HG03159 (cell line): ENCODE measurements at regions not wholly inside any gene's neighbourhood (a gene's known extent, or its start where the extent isn't known, plus 50 kb on each side); places are given as distances from the start of the nearest gene placed in this dataset.
A peak's percentile ranks its signal among the peaks of the same experiment; 100 is the strongest.
"Not testable (repeated sequence)": the region's sequence is repeated elsewhere in the genome, so short reads cannot be mapped to it uniquely, and the experiment has no call there.

Experiments used
- ATAC-seq: cut with Tn5 transposase; IDR thresholded peaks from one replicate; pipeline ENCODE4 v1.9.1; 2021; ENCODE audit warnings: mild to moderate bottlenecking, moderate library complexity; ENCODE audit not compliant: unreplicated experiment

DNA sequence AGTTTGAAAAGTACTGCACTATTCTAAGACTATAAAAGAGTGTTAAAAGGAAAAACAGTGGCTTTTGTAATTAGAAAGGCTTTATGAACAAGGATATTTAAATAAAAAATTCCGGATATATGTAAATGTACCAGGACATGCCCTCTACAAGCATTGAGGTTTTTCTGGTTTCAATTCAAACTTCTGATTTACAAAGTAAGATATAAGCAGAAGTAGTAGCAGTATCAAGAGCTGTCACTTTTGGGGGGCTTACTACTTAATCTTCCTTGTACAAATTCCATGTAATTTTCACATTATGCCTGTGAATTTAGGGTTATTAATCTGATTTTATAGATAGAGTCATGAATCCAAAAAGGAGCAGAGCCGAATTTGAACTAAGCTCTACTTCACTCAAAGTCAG is 170.3 kb upstream of the ATP2B1 start:
- ATAC-seq: no peak

DNA sequence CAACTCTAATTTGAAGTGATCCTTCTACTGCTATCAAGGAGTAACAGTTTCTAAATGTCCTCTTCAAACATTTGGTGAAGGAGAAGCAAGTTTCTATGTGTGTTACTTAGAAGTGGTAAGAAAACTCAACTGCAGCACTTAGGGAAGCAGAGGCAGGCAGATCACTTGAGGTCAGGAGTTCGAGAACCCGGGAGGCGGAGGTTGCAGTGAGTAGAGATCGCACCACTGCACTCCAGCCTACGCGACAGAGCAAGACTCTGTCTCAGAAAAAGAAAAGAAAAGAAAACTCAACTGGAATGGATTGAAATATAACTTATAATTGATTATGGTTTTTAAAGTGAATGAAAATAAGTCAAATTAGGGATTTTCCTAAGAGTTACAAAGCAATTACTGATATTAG is 169.7 kb upstream of the ATP2B1 start:
- no peak for ATAC-seq

DNA sequence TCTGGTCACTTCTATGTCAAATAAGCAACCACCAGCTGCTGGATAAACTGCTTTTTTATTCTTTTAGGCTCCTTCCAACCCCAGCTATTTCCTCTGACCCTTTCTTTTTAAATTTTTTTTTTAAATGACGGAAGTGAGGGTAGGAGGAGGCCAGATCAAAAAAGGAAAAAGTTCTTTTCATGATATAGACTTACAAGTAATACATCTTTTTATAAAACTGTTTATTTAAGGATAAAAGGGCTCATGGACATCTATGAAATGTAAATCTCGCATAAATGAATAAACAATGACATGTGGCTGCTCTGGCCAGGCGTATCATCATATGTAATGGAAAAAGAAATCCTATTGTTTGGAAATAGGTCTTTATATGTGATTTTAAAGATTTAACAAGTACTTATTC is 169.0 kb upstream of the ATP2B1 start:
- no peak for ATAC-seq

GRCh38 chr12:89877136-89877535 is 168.5 kb upstream of the ATP2B1 start:
- ATAC-seq: no peak

GRCh38 chr12:89875809-89876208 is 167.2 kb upstream of the ATP2B1 start:
- ATAC-seq: no peak

DNA sequence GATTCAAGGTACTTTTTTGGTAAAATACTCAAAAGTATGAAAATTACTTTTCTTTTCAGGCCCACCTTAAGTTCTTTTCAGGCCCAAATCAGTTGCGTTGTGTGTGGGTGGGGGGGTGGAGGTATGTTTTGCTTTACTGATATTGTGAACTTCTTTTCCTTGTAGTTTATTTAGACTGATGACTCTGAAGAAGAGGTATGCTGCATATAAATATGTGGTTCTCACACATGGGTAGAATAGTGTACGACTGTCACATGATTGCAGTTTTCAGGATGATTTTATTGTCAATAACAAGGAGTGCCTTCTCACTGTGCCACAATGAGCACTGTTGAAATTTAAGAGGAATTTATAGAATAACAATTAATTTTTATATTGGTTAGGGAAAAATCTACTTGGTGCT is 166.6 kb upstream of the ATP2B1 start:
- ATAC-seq: no peak

- no peak for ATAC-seq
Measured at GRCh38 chr12:89874146-89874545, 165.5 kb upstream of the ATP2B1 start.

- ATAC-seq: peak; percentile 49
Measured at GRCh38 chr12:89873745-89874144, 165.1 kb upstream of the ATP2B1 start.

DNA sequence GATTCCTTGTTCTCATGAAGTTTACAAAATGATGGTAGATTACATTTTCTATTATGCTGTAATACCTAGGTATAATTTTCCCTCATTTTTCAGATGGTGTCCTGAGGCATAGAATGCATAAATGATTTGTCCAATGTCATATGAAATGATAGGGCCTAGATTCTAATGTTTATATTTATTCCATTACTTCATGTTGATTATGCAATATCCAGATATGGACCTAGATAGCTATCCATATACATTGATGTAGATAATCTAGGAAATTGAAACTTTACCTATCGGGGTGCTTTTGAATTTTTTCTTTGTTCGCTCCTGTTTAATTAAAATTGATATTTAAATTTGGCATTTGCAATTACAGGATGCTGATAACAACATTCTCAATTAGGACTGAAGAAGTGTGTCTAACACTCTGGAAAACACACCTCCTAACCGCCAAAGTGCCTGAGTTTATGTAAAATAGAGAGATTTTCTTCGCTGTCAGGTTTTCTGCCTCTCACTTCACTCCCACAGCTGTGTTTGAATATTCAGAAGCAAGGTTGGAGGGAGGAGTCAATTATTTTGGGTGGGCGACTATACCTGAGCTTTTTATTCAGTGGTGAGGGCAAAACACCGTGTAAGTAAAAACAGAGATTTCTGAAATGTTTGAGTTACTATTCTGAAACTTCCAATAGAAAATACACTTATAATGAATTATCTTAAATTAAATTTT is 164.4 kb upstream of the ATP2B1 start:
- ATAC-seq: no peak

DNA sequence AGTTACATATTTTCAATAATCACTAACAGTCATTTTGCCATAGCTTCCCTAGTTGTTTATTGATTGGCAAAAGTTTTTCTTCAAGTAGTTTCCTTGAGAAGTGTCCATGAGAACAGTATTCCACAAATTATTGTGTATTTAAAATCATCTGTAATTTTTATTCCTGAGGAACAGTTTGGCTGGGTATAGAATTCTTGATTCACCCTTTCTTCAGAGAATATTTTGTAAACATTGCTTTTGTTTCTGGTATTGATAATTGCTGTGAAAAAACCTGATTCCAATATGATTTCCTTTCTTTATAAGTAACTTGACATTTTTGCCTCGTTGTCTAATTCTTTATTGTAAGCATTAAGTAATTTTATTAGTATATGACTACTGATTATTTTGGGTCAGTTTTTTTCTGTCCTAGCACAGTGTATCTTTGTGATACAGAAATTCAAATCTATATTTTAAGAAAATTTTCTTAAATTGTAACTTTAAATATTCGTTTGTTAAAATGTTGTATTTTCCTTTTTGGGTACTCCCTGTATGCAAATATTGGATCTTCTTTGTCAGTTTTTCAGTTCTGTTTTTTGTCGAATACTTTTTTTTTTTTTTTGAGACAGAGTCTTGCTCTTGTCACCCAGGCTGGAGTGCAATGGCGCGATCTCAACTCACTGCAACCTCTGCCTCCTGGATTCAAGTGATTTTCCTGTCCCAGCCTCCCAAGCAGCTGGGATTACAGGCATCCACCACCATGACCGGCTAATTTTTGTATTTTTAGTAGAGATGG is 162.0 kb upstream of the ATP2B1 start:
- no peak for ATAC-seq

DNA sequence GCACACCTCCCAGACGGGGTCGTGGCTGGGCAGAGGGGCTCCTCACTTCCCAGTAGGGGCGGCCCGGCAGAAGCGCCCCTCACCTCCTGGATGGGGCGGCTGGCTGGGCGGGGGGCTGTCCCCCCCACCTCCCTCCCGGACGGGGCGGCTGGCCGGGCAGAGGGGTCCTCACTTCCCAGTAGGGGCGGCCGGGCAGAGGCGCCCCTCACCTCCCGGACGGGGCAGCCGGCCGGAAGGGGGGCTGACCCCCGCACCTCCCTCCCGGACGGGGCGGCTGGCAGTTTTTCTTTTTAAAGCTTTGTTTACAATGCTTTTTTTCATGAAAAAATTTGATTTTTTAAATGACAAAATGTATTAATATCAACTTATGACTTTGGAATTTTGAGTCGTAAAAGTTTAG is 159.0 kb upstream of the ATP2B1 start:
- not testable (repeated sequence) for ATAC-seq

- ATAC-seq: no peak
Measured at GRCh38 chr12:89864411-89864810, 155.8 kb upstream of the ATP2B1 start.

DNA sequence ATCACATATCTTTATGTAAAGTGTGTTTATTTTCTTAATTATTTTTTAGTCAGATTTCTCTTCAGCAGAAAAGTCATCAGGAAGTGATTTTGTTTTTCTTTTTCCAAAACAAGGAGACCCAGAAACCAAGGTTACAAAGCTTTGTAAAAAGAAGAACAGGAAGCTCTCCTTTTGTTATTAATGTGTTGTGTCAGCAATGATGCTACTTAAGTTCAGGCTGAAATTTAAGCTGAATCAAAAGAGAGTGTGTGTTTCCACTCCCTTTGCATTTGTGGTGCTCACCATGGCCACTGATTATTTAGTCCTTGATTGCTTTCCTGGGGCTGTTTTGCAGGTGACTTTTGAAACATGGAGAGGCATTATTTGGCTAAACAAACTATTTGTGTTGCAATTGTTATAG is 155.3 kb upstream of the ATP2B1 start:
- peak; percentile 38 for ATAC-seq

- peak; percentile 71 for ATAC-seq
Measured at GRCh38 chr12:89863493-89863938, 154.9 kb upstream of the ATP2B1 start.

GRCh38 chr12:89862511-89863445 is 154.1 kb upstream of the ATP2B1 start:
- peak; percentile 58 for ATAC-seq

- no peak for ATAC-seq
Measured at GRCh38 chr12:89861086-89861485, 152.4 kb upstream of the ATP2B1 start.

DNA sequence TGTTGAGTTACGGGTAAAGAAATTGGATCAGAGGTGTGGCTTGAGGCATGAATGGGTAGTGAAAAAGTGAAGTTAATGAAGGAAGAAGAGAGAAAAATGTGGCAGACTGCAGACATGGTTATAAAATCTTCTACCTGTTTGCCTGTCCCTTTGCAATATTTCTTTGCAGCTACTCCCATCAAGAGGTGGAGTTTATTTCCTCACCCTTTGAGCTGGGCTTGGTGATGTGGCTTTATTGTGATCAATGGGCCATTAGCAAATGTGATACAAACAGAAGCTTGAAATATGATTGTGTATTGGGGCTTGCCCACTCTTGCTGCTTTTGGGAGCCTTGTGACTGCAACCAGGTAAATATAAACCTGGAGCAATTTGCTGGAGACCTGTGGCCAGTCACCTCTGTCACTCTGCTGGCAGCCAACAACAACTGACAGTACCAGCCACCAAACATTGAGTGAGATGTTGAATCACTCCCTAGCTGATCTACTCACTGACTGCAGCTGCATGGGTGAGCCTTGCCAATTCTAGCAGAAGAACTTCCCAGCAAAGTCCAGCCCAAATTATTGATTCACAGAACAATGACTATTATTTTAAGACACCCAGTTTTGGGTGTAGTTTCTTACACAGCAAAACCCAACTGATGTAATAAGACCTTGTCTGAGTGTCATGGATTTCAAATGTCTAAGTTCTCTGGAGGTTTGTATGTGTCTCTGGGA is 151.0 kb upstream of the ATP2B1 start:
- no peak for ATAC-seq

GRCh38 chr12:89858718-89859117 is 150.1 kb upstream of the ATP2B1 start:
- ATAC-seq: no peak

GRCh38 chr12:89857652-89858274 is 149.1 kb upstream of the ATP2B1 start:
- ATAC-seq: peak; percentile 39

- peak; percentile 90 for ATAC-seq
Measured at GRCh38 chr12:89856431-89856830, 147.8 kb upstream of the ATP2B1 start.
